ENCODE measurements at regions not wholly inside any gene's neighbourhood (a gene's known extent, or its start where the extent isn't known, plus 50 kb on each side); places are given as distances from the start of the nearest gene placed in this dataset.

GRCh38 chr7:131795400-131795799, 239.0 kb upstream of the PODXL start:
- no peak overlapping the region for H3K4me2 ChIP-seq (ENCODE audit: insufficient read depth, low read length)
- ChIA-PET POLR2A (no interaction called here), CTCF (no interaction called here)
- no peak overlapping the region for H2AFZ ChIP-seq (ENCODE audit: low read depth, low read length)
- dilution Hi-C loops (cut with MboI; ENCODE audit: extremely low pct_ligation_motif_present, low sequenced_read_pairs): no loop called here
- DNase-seq (ENCODE audit: low read depth, low spot score) (no peak), FAIRE-seq (no peak)
- intact Hi-C loops (cut with micrococcal nuclease): no loop called here
- no peaks in the 10 kb centered on the region for H4K20me1 ChIP-seq (replicated peaks; ENCODE audit: control insufficient read depth, extremely low read depth, insufficient read depth, low read length)
- TF ChIP-seq POLR2AphosphoS5 (IDR thresholded peaks at IDR 0.05; ENCODE audit: insufficient read depth, low read depth, low read length) (no peak), CTCF (IDR thresholded peaks at IDR 0.05; ENCODE audit: extremely low read depth in 1 of 2, insufficient read depth in 1 of 2, low read depth in 1 of 2, low read length in 2 of 2) (no peak), MYC (IDR thresholded peaks at IDR 0.05; ENCODE audit: low read depth, low read length) (no peak), POLR2A (IDR thresholded peaks at IDR 0.05; ENCODE audit: low read depth, low read length) (no peak), EZH2 (IDR thresholded peaks at IDR 0.05; ENCODE audit: borderline replicate concordance, low read depth, low read length, severe bottlenecking) (no peak)
- TF ChIP-seq, protein P1, sequence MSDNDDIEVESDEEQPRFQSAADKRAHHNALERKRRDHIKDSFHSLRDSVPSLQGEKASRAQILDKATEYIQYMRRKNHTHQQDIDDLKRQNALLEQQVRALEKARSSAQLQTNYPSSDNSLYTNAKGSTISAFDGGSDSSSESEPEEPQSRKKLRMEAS (IDR thresholded peaks at IDR 0.05; ENCODE audit: insufficient read depth, insufficient read length): no peak
- H3K79me2 ChIP-seq (ENCODE audit: control insufficient read depth, insufficient read depth, low read length): no peaks in the 10 kb centered on the region
- no peak overlapping the region for H3K4me3 ChIP-seq (replicated peaks in 1 of 3; ENCODE audit: insufficient read depth in 1 of 3, low read depth in 1 of 3, low read length in 3 of 3)
- peaks cover 0 to 8% of the 10 kb centered on the region in 2 experiments for H3K27me3 ChIP-seq (ENCODE audit: control insufficient read depth in 2 of 2, insufficient read depth in 2 of 2, low read length in 2 of 2)
- no peak overlapping the region for H3K27ac ChIP-seq (ENCODE audit: insufficient read depth, low read depth, low read length)
- H3K4me1 ChIP-seq (ENCODE audit: control insufficient read depth, extremely low read depth, insufficient read depth, low read length): no peaks in the 10 kb centered on the region
- H3K9me3 ChIP-seq (replicated peaks; ENCODE audit: control insufficient read depth, insufficient read depth, low read length): no peaks in the 10 kb centered on the region
- no peaks in the 10 kb centered on the region for H3K36me3 ChIP-seq (ENCODE audit: control insufficient read depth in 2 of 2, extremely low read depth in 1 of 2, insufficient read depth in 2 of 2, low read length in 2 of 2)
- no TSS peak for BruUV-seq (replicated peaks)
- no peaks in the 10 kb centered on the region for H3K9me1 ChIP-seq (replicated peaks; ENCODE audit: control insufficient read depth, extremely low read depth, insufficient read depth, low read length)
- H3K9ac ChIP-seq (replicated peaks; ENCODE audit: extremely low read depth, insufficient read depth, low read length): no peak overlapping the region

DNA sequence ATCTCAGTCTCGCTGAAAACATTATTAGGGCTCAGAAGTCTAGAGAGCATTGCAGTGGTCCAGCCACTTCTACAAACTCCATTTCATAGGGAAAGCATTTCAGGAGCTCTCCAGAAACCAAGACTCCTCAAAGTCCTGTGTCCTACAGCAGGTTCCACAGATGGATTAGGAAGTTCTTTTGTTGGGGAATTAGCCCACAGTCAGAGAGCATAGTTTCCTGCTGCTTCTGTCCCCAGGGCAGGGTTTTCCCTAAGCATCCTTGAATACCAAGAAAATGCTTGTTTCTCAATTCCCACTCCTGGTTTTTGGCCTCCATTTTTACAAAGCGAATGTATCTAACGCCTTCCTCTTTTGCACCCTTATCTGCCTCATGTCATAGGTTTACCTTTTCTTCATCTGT, 235.9 kb upstream of the PODXL start:
- CTCF ChIA-PET: no interaction called here
- Histone ChIP-seq H3K9me3 (replicated peaks; ENCODE audit: control insufficient read depth, insufficient read depth, low read length) (no peaks in the 10 kb centered on the region), H2AFZ (ENCODE audit: low read depth, low read length) (no peak overlapping the region), H3K4me3 (replicated peaks in 1 of 3; ENCODE audit: insufficient read depth in 1 of 3, low read depth in 1 of 3, low read length in 3 of 3) (no peak overlapping the region), H3K4me2 (ENCODE audit: insufficient read depth, low read length) (no peak overlapping the region), H3K27me3 (ENCODE audit: control insufficient read depth in 2 of 2, insufficient read depth in 2 of 2, low read length in 2 of 2) (peaks cover 5 to 8% of the 10 kb centered on the region in 2 experiments), H3K79me2 (ENCODE audit: control insufficient read depth, insufficient read depth, low read length) (no peaks in the 10 kb centered on the region), H3K27ac (ENCODE audit: insufficient read depth, low read depth, low read length) (no peak overlapping the region), H3K4me1 (ENCODE audit: control insufficient read depth, extremely low read depth, insufficient read depth, low read length) (no peaks in the 10 kb centered on the region), H3K36me3 (ENCODE audit: control insufficient read depth in 2 of 2, extremely low read depth in 1 of 2, insufficient read depth in 2 of 2, low read length in 2 of 2) (no peaks in the 10 kb centered on the region), H3K9ac (replicated peaks; ENCODE audit: extremely low read depth, insufficient read depth, low read length) (no peak overlapping the region), H3K9me1 (replicated peaks; ENCODE audit: control insufficient read depth, extremely low read depth, insufficient read depth, low read length) (no peaks in the 10 kb centered on the region), H4K20me1 (replicated peaks; ENCODE audit: control insufficient read depth, extremely low read depth, insufficient read depth, low read length) (no peaks in the 10 kb centered on the region)
- dilution Hi-C loops (cut with MboI; ENCODE audit: extremely low pct_ligation_motif_present, low sequenced_read_pairs): no loop called here
- no TSS peak for BruUV-seq (replicated peaks)
- intact Hi-C loops (cut with micrococcal nuclease): no loop called here
- TF ChIP-seq, protein P1 (IDR thresholded peaks at IDR 0.05; ENCODE audit: insufficient read depth, insufficient read length): no peak
- no peak for TF ChIP-seq GATA2 (IDR thresholded peaks at IDR 0.05; ENCODE audit: insufficient read depth, insufficient read length, low read depth, low read length)
- no peak for TF ChIP-seq POLR2A (IDR thresholded peaks at IDR 0.05; ENCODE audit: low read depth, low read length)
- POLR2A ChIA-PET: no interaction called here
- FAIRE-seq: no peak
- no peak for DNase-seq (ENCODE audit: low read depth, low spot score)
